IPS-20b (cell line): ENCODE measurements at regions not wholly inside any gene's neighbourhood (a gene's known extent, or its start where the extent isn't known, plus 50 kb on each side); places are given as distances from the start of the nearest gene placed in this dataset.

ENCODE experiments used
- H3K27ac ChIP-seq: one replicate; pipeline ENCODE4 v1.5.1; 2013; ENCODE audit warnings: low read length
- H3K27me3 ChIP-seq: 2 replicates; pipeline ENCODE4 v1.6.1; 2013; ENCODE audit warnings: mild to moderate bottlenecking, low read length, inconsistent platforms; ENCODE audit not compliant: insufficient read depth
- H3K36me3 ChIP-seq: 2 replicates; pipeline ENCODE4 v1.6.1; 2013; ENCODE audit warnings: low read depth, mild to moderate bottlenecking, inconsistent platforms, low read length, moderate library complexity; ENCODE audit not compliant: insufficient read depth
- H3K4me1 ChIP-seq: 2 replicates; pipeline ENCODE4 v1.6.1; 2013; ENCODE audit warnings: mild to moderate bottlenecking, control low read depth, inconsistent platforms, low read length, moderate library complexity; ENCODE audit not compliant: insufficient read depth
- H3K4me3 ChIP-seq: 2 replicates; pipeline ENCODE4 v1.5.1; 2013; ENCODE audit warnings: mild to moderate bottlenecking, low read length, inconsistent platforms
- H3K9ac ChIP-seq: 2 replicates; pipeline ENCODE4 v1.6.1; 2013; ENCODE audit warnings: low read depth, mild to moderate bottlenecking, inconsistent platforms, low read length, moderate library complexity
- H3K9me3 ChIP-seq: 2 replicates; pipeline ENCODE4 v1.6.1; 2013; ENCODE audit warnings: mild to moderate bottlenecking, low read depth, low read length, inconsistent platforms; ENCODE audit not compliant: insufficient read depth

GRCh38 chr13:60288569-60288968 lies 108.5 kb upstream of the TDRD3 start:
- peaks cover 4% of the 10 kb centered on the region; the same call in 1 of the 2 replicates for H3K4me1 ChIP-seq
- no peaks in the 10 kb centered on the region for H3K27me3 ChIP-seq
- no peak overlapping the region for H3K27ac ChIP-seq
- no peak overlapping the region for H3K4me3 ChIP-seq
- H3K9ac ChIP-seq, result no peak overlapping the region
- no peaks in the 10 kb centered on the region for H3K36me3 ChIP-seq
- H3K9me3 ChIP-seq, result no peaks in the 10 kb centered on the region; the same call in 1 of the 2 replicates

DNA sequence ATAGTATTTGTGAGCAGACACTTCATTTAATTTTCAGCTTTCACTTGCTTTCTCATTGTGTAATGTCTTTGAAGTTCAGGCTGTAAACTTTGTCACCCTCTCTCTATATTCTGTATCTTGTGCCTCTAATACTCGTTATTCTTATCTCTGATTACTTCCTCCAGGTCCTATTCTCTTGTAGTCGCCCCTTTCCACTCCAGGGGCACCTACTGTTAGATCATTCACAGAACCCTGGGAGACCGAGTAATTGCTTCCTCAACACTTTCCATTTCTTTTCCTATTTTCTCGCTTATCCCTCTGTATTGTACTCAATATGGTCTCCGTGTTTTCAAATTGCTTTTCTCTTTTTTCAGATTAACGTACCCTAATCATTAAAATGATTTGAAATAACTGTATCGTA lies 93.9 kb upstream of the TDRD3 start:
- Histone ChIP-seq H3K9ac (no peak overlapping the region), H3K4me1 (no peaks in the 10 kb centered on the region), H3K9me3 (no peaks in the 10 kb centered on the region), H3K36me3 (no peaks in the 10 kb centered on the region), H3K4me3 (no peak overlapping the region), H3K27ac (no peak overlapping the region), H3K27me3 (no peaks in the 10 kb centered on the region)

DNA sequence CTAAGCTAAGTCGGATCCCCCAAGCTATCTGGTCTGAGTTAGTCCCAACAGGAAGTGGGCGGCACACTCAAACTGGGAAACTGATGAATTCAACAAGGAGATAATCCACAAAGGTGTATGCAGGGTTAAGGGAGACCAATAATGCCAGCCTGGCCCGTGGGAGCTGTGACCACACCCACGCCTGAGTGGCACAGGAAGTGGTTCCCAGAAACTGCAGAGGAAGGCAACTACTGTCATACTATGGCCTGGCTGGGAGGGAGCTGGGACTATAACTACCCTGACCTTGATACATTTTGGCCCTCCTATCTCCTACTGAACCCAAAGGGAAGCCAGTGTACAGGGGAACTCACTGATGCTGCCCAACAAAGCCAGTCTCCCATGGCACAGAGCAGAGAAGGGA lies 85.5 kb upstream of the TDRD3 start:
- Histone ChIP-seq H3K4me1 (no peaks in the 10 kb centered on the region), H3K27ac (no peak overlapping the region), H3K4me3 (no peak overlapping the region), H3K9me3 (no peaks in the 10 kb centered on the region), H3K9ac (no peak overlapping the region), H3K36me3 (no peaks in the 10 kb centered on the region), H3K27me3 (no peaks in the 10 kb centered on the region)

GRCh38 chr13:60312851-60313505 lies 84.0 kb upstream of the TDRD3 start:
- H3K36me3 ChIP-seq, result no peaks in the 10 kb centered on the region
- H3K27ac ChIP-seq, result no peak overlapping the region
- H3K4me3 ChIP-seq, result no peak overlapping the region
- no peaks in the 10 kb centered on the region for H3K27me3 ChIP-seq
- H3K9me3 ChIP-seq, result no peaks in the 10 kb centered on the region
- H3K4me1 ChIP-seq, result no peaks in the 10 kb centered on the region
- no peak overlapping the region for H3K9ac ChIP-seq

DNA sequence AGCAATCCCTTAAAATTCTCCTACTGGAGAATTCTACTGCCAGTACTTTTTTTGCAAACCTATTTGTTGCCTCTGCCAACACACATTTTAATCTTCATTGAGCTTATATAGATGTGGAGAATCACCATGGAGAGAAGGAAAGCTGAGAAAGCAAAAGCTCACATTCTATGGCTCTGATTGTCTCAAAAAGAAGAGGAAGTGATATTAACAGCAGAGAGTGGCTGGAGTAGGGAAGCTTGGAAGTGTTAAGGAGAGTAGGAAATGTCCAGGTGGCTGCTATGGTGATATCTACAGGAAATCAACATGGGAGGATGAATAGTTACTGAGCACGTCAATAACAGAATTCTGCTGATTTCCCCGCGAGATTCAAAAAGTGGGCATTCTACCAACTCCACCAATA lies 78.8 kb upstream of the TDRD3 start:
- H3K4me3 ChIP-seq, result no peak overlapping the region
- no peaks in the 10 kb centered on the region for H3K36me3 ChIP-seq
- H3K9me3 ChIP-seq, result no peaks in the 10 kb centered on the region
- H3K27me3 ChIP-seq, result no peaks in the 10 kb centered on the region
- H3K27ac ChIP-seq, result no peak overlapping the region
- H3K9ac ChIP-seq, result no peak overlapping the region
- no peaks in the 10 kb centered on the region for H3K4me1 ChIP-seq

DNA sequence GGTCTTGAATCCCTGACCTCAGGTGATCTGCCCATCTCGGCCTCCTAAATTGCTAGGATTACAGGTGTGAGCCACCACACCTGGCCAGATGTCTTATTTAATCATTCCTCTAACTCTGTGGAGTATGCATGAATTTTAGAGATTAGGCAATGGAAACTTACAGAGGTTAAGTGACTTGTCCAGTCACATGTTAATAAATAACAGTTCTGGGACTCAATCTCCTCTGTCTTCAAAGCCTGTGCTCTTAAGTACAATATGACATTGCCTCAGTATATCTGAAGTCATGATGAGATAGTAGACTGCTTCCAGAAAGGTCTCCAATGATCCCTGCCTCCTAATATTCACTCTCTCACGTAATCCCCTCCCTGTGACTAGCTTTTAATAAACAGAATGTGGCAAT lies 72.9 kb upstream of the TDRD3 start:
- Histone ChIP-seq H3K9me3 (no peaks in the 10 kb centered on the region), H3K4me3 (no peak overlapping the region), H3K4me1 (no peaks in the 10 kb centered on the region), H3K27me3 (no peaks in the 10 kb centered on the region), H3K27ac (no peak overlapping the region), H3K9ac (no peak overlapping the region), H3K36me3 (no peaks in the 10 kb centered on the region)

DNA sequence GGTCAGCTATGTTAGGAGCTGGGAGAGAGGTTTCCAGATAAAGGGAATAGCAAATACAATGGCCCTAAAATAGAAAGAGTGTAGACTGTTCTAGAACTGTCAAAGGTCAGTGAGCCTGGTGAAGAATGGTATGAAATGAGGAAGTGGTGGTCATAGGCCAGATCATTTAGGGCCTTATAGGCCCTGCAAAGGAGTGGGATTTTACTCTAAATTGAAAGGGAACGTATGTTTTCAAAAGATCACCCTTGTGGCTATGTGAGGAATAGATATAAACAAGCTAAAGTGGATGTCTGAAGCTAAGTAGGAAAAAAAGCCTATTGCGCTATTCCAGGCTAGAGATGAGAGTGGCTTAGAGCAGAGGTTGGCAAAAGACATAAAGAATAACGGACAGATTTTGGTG lies 70.7 kb upstream of the TDRD3 start:
- Histone ChIP-seq H3K4me1 (no peaks in the 10 kb centered on the region), H3K36me3 (no peaks in the 10 kb centered on the region)

GRCh38 chr13:60327511-60327910 lies 69.5 kb upstream of the TDRD3 start:
- H3K27me3 ChIP-seq, result no peaks in the 10 kb centered on the region
- H3K4me1 ChIP-seq, result no peaks in the 10 kb centered on the region
- H3K9ac ChIP-seq, result no peak overlapping the region
- H3K9me3 ChIP-seq, result no peaks in the 10 kb centered on the region
- H3K4me3 ChIP-seq, result no peak overlapping the region
- no peaks in the 10 kb centered on the region for H3K36me3 ChIP-seq
- no peak overlapping the region for H3K27ac ChIP-seq

More for the DNA sequence above, 70.7 kb upstream of the TDRD3 start:
- Histone ChIP-seq H3K27ac (no peak overlapping the region), H3K9ac (no peak overlapping the region), H3K27me3 (no peaks in the 10 kb centered on the region), H3K9me3 (no peaks in the 10 kb centered on the region), H3K4me3 (no peak overlapping the region)

DNA sequence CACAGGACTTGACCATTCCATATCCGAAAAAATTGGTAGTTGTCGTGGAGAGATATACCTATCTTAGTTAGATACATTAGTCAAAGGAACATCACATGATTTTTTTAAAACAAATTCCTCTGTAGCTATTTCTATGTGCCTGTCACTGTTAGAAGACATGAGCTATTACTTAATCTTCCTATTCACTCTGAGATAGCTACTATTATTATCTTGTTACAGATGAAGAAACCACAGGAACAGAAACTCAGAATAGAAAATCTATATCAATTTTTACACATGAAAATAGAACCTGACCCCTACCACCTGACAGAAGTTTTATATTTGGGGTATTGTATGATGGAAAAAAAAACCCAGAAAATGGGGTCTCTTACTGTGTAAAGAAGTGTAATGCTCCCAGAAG lies 68.9 kb upstream of the TDRD3 start:
- Histone ChIP-seq H3K4me1 (no peaks in the 10 kb centered on the region), H3K36me3 (no peaks in the 10 kb centered on the region), H3K27me3 (no peaks in the 10 kb centered on the region), H3K9ac (no peak overlapping the region), H3K9me3 (no peaks in the 10 kb centered on the region), H3K4me3 (no peak overlapping the region), H3K27ac (no peak overlapping the region)

- H3K27me3 ChIP-seq, result no peaks in the 10 kb centered on the region
- no peak overlapping the region for H3K9ac ChIP-seq
- no peaks in the 10 kb centered on the region for H3K9me3 ChIP-seq
- no peaks in the 10 kb centered on the region for H3K4me1 ChIP-seq
- H3K36me3 ChIP-seq, result no peaks in the 10 kb centered on the region
- no peak overlapping the region for H3K4me3 ChIP-seq
- no peak overlapping the region for H3K27ac ChIP-seq
These were observed 67.6 kb upstream of the TDRD3 start for GRCh38 chr13:60329221-60329923.

DNA sequence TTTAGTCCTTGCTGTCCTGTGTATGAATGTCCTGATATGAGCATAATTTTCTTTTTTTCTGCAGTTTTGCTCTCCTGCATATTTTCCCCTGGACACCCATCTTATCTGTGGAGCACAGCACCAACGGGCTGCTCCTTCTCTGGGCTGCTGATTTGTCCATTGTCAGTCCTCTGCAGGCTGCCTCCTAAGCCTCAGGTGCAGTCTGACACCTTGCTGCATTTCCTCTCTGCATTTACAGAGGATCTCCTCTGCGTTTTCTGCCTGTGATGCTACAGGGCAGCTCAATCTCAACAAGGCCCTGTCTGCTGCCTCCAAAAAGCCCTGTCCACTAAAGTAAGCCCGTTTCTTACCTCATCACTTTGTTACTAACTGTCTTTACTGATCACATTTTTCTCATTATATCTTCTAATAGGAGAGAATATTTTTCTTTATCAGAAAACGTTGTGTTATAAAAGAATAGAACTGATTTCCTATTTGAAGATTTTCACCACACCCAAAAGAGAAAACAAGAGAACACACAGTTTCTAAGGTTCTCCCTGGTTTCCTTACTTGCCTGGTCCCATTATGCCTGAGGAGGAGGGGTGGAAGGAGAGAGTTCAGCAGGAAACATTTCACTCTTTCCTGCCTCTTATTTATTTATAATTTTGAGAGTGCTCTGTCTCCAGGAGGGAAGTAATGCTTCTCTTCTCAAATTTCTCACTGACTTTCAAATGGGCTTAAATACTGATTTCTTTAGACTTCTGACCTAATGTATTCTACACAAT lies 65.6 kb upstream of the TDRD3 start:
- Histone ChIP-seq H3K27ac (no peak overlapping the region), H3K4me1 (no peaks in the 10 kb centered on the region), H3K9me3 (no peaks in the 10 kb centered on the region), H3K27me3 (no peaks in the 10 kb centered on the region), H3K4me3 (no peak overlapping the region), H3K36me3 (no peaks in the 10 kb centered on the region), H3K9ac (no peak overlapping the region)

- H3K27ac ChIP-seq, result no peak overlapping the region
- H3K4me3 ChIP-seq, result no peak overlapping the region
- H3K27me3 ChIP-seq, result no peaks in the 10 kb centered on the region
- no peaks in the 10 kb centered on the region for H3K9me3 ChIP-seq
- 0 out of 2 replicates have a peak, but pooled peaks cover 1% of the 10 kb centered on the region for H3K4me1 ChIP-seq
- H3K9ac ChIP-seq, result no peak overlapping the region
- H3K36me3 ChIP-seq, result no peaks in the 10 kb centered on the region
These were observed 64.3 kb upstream of the TDRD3 start for GRCh38 chr13:60332682-60333081.
